NCI-H510A (cell line): ENCODE measurements at regions not wholly inside any gene's neighbourhood (a gene's known extent, or its start where the extent isn't known, plus 50 kb on each side); places are given as distances from the start of the nearest gene placed in this dataset.
"Not testable (repeated sequence)": the region's sequence is repeated elsewhere in the genome, so short reads cannot be mapped to it uniquely, and the experiment has no call there.

Source experiments
- DNase-seq: peaks from one replicate; lab custom pipeline; 2025; lab: John Stamatoyannopoulos, UW

GRCh38 chr12:82300611-82301010, 57.6 kb downstream of the CCDC59 start:
- no peak for DNase-seq

- DNase-seq = no peak
Observed at GRCh38 chr12:82299319-82300025, 58.7 kb downstream of the CCDC59 start.

GRCh38 chr12:82290415-82290814, 67.8 kb downstream of the CCDC59 start:
- no peak for DNase-seq

GRCh38 chr12:82281335-82281734, 76.9 kb downstream of the CCDC59 start:
- not testable (repeated sequence) for DNase-seq

- peak; percentile 30 for DNase-seq
Observed at GRCh38 chr12:82279536-82280058, 78.6 kb downstream of the CCDC59 start.

- DNase-seq = no peak
Observed at GRCh38 chr12:82277582-82277981, 80.6 kb downstream of the CCDC59 start.

GRCh38 chr12:82242729-82243128, 115.5 kb downstream of the CCDC59 start:
- no peak for DNase-seq

GRCh38 chr12:82225871-82226270, 132.3 kb downstream of the CCDC59 start:
- DNase-seq = no peak

GRCh38 chr12:82223426-82223825, 134.8 kb downstream of the CCDC59 start:
- no peak for DNase-seq

- no peak for DNase-seq
Observed at GRCh38 chr12:82216475-82216874, 141.7 kb downstream of the CCDC59 start.

- DNase-seq = no peak
Observed at GRCh38 chr12:82213761-82214160, 144.4 kb downstream of the CCDC59 start.

GRCh38 chr12:82210882-82211281, 147.3 kb downstream of the CCDC59 start:
- DNase-seq = no peak

GRCh38 chr12:82209533-82209932, 148.7 kb downstream of the CCDC59 start:
- DNase-seq = no peak

GRCh38 chr12:82207556-82207955, 150.6 kb downstream of the CCDC59 start:
- no peak for DNase-seq

- no peak for DNase-seq
Observed at GRCh38 chr12:82203086-82203485, 155.1 kb downstream of the CCDC59 start.

GRCh38 chr12:82187595-82187994, 170.6 kb downstream of the CCDC59 start:
- DNase-seq = no peak

GRCh38 chr12:82187011-82187410, 171.2 kb downstream of the CCDC59 start:
- DNase-seq = no peak

- DNase-seq = no peak
Observed at GRCh38 chr12:82186282-82186681, 171.9 kb downstream of the CCDC59 start.

- DNase-seq = no peak
Observed at GRCh38 chr12:82184844-82185243, 173.3 kb downstream of the CCDC59 start.

- no peak for DNase-seq
Observed at GRCh38 chr12:82182601-82183190, 175.5 kb downstream of the CCDC59 start.

- DNase-seq = no peak
Observed at GRCh38 chr12:82176761-82177490, 181.3 kb downstream of the CCDC59 start.

GRCh38 chr12:82176026-82176425, 182.2 kb downstream of the CCDC59 start:
- no peak for DNase-seq

- peak; percentile 51 for DNase-seq
Observed at GRCh38 chr12:82174936-82175335, 183.3 kb downstream of the CCDC59 start.
